DMS153 treated with DMSO at 0.1 percent for 48 hours (cell line): ENCODE measurements at regions not wholly inside any gene's neighbourhood (a gene's known extent, or its start where the extent isn't known, plus 50 kb on each side); places are given as distances from the start of the nearest gene placed in this dataset.

Experiments
- DNase-seq: peaks from one replicate; lab custom pipeline; 2025; ENCODE audit not compliant: unreplicated experiment; lab: John Stamatoyannopoulos, UW

GRCh38 chr4:8922481-8922880, 50.8 kb upstream of the HMX1 start:
- DNase-seq = no peak

- no peak for DNase-seq
Observed at GRCh38 chr4:8921465-8921864, 49.8 kb upstream of the HMX1 start.
